IMR-90 (cell line): ENCODE measurements at regions not wholly inside any gene's neighbourhood (a gene's known extent, or its start where the extent isn't known, plus 50 kb on each side); places are given as distances from the start of the nearest gene placed in this dataset.

ENCODE experiments used
- ATAC-seq: fragments of 200-7000 bp; cut with Tn5 transposase; 2 replicates; pipeline ENCODE4 v1.9.1; 2020; ENCODE audit warnings: low read depth, mild to moderate bottlenecking, moderate library complexity
- BruUV-seq: library from RNA; stranded (reverse); fragments of 400-500 nt; replicated peaks from 2 replicates; lab custom pipeline; 2021; lab: Mats Ljungman, UMichigan
- CTCF ChIA-PET: fragments of 300-600 bp; formaldehyde crosslinking; extraction: SDS; loops from one replicate; lab custom pipeline; 2021; ENCODE audit warnings: antibody characterized with exemption; lab: Yijun Ruan, JAX
- POLR2A ChIA-PET: fragments of 300-600 bp; sonication (Branson Sonifier 250); formaldehyde crosslinking; loops from one replicate; lab custom pipeline; 2022; ENCODE audit warnings: antibody characterized with exemption; ENCODE audit not compliant: unreplicated experiment; lab: Charles Lee
- DNase-seq: peaks from one replicate; pipeline ENCODE4 v3.0.0; 2013
- H2AFZ ChIP-seq: replicated peaks from 2 replicates; pipeline ENCODE3; 2013; ENCODE audit warnings: low read length, mild to moderate bottlenecking; ENCODE audit not compliant: poor library complexity
- H2AK5ac ChIP-seq: 2 replicates; pipeline ENCODE4 v1.6.1; 2013; ENCODE audit warnings: low read depth, low read length, inconsistent platforms
- H2AK9ac ChIP-seq: replicated peaks from 2 replicates; pipeline ENCODE3; 2013; ENCODE audit warnings: mild to moderate bottlenecking, low read depth, low read length, moderate library complexity; ENCODE audit not compliant: poor library complexity
- H2BK120ac ChIP-seq: 2 replicates; pipeline ENCODE4 v1.6.1; 2013; ENCODE audit warnings: low read depth, low read length, inconsistent platforms
- H2BK15ac ChIP-seq: 3 replicates; pipeline ENCODE4 v1.6.1; 2013; ENCODE audit warnings: low read depth, low read length, inconsistent platforms
- H2BK20ac ChIP-seq: 2 replicates; pipeline ENCODE4 v1.6.1; 2013; ENCODE audit warnings: low read depth, mild to moderate bottlenecking, inconsistent platforms, low read length, moderate library complexity
- H2BK5ac ChIP-seq: 2 replicates; pipeline ENCODE4 v1.6.1; 2013; ENCODE audit warnings: mild to moderate bottlenecking, low read depth, low read length, inconsistent platforms; ENCODE audit not compliant: poor library complexity, severe bottlenecking
- H3K14ac ChIP-seq: replicated peaks from 2 replicates; pipeline ENCODE4 v1.6.1; 2013; ENCODE audit warnings: low read depth, low read length, inconsistent platforms
- H3K18ac ChIP-seq: 2 replicates; pipeline ENCODE4 v1.6.1; 2013; ENCODE audit warnings: low read depth, low read length, control low read depth
- H3K23ac ChIP-seq: 2 replicates; pipeline ENCODE4 v1.6.1; 2013; ENCODE audit warnings: low read depth, low read length, inconsistent platforms
- H3K27ac ChIP-seq: 2 replicates; pipeline ENCODE4 v1.5.1; 2013; ENCODE audit warnings: mild to moderate bottlenecking, control low read depth, low read length; ENCODE audit not compliant: insufficient read depth
- H3K27me3 ChIP-seq: 2 replicates; pipeline ENCODE4 v1.6.1; 2013; ENCODE audit warnings: low read length; ENCODE audit not compliant: control insufficient read depth, insufficient read depth
- H3K36me3 ChIP-seq: 2 replicates; pipeline ENCODE4 v1.6.1; 2013; ENCODE audit warnings: low read length, mixed read lengths; ENCODE audit not compliant: control insufficient read depth, insufficient read depth
- H3K4ac ChIP-seq: 2 replicates; pipeline ENCODE4 v1.6.1; 2013; ENCODE audit warnings: low read depth, low read length, inconsistent platforms
- H3K4me1 ChIP-seq: 2 replicates; pipeline ENCODE4 v1.6.1; 2013; ENCODE audit warnings: low read length, mixed read lengths; ENCODE audit not compliant: control insufficient read depth, insufficient read depth
- H3K4me2 ChIP-seq: 2 replicates; pipeline ENCODE4 v1.6.1; 2013; ENCODE audit warnings: low read depth, mild to moderate bottlenecking, control low read depth, low read length, moderate library complexity
- H3K4me3 ChIP-seq: 2 replicates; pipeline ENCODE4 v1.5.1; 2013; ENCODE audit warnings: low read depth, mild to moderate bottlenecking, control low read depth, low read length, moderate library complexity; ENCODE audit not compliant: insufficient read depth
- H3K56ac ChIP-seq: 2 replicates; pipeline ENCODE4 v1.6.1; 2013; ENCODE audit warnings: low read length, inconsistent platforms; ENCODE audit not compliant: insufficient read depth; ENCODE audit errors: extremely low read depth
- H3K79me1 ChIP-seq, 2 experiments: 2 replicates each; pipeline ENCODE4 v1.6.1; 2013; ENCODE audit warnings: low read length in 2 of 2, inconsistent platforms in 1 of 2, low read depth in 1 of 2
- H3K9ac ChIP-seq: 2 replicates; pipeline ENCODE4 v1.6.1; 2013; ENCODE audit warnings: low read depth, low read length, control low read depth
- H3K9me1 ChIP-seq: 2 replicates; pipeline ENCODE4 v1.6.1; 2013; ENCODE audit warnings: low read length, inconsistent platforms; ENCODE audit not compliant: insufficient read depth
- H3K9me3 ChIP-seq: 2 replicates; pipeline ENCODE4 v1.6.1; 2013; ENCODE audit warnings: low read length; ENCODE audit not compliant: control insufficient read depth, insufficient read depth
- H4K20me1 ChIP-seq: 2 replicates; pipeline ENCODE4 v1.6.1; 2013; ENCODE audit warnings: low read length, inconsistent platforms; ENCODE audit not compliant: insufficient read depth
- H4K5ac ChIP-seq: 2 replicates; pipeline ENCODE4 v1.6.1; 2013; ENCODE audit warnings: mild to moderate bottlenecking, low read depth, low read length, control low read depth
- H4K8ac ChIP-seq, 2 experiments: 2 replicates each; pipeline ENCODE4 v1.6.1; 2013; ENCODE audit warnings: low read depth in 2 of 2, low read length in 2 of 2, control low read depth in 1 of 2, inconsistent platforms in 1 of 2
- H4K91ac ChIP-seq: 2 replicates; pipeline ENCODE4 v1.6.1; 2013; ENCODE audit warnings: low read depth, low read length, inconsistent platforms; ENCODE audit not compliant: insufficient read depth
- BHLHE40 ChIP-seq: fragments of 150-350 bp; IDR thresholded peaks from 2 replicates; pipeline ENCODE4 v1.6.1; 2016; ENCODE audit warnings: mild to moderate bottlenecking, low read depth, low read length
- MAFK ChIP-seq: IDR thresholded peaks from 2 replicates; pipeline ENCODE4 v1.6.1; 2012; ENCODE audit warnings: low read depth, low read length, improper control_type of control experiment
- NFE2L2 ChIP-seq: fragments of 150-350 bp; IDR thresholded peaks from 2 replicates; pipeline ENCODE4 v1.6.1; 2016; ENCODE audit warnings: low read depth, mild to moderate bottlenecking, low read length
- WGBS, 2 experiments: methylation state at CpG; one replicate each; pipeline versions ENCODE4 v1.1.5 to v1.1.7; 2013; ENCODE audit warnings: missing lambda C conversion rate in 2 of 2; ENCODE audit not compliant: insufficient read length in 1 of 2; ENCODE audit errors: extremely low coverage in 2 of 2; 5-methylcytosine and 5-hydroxymethylcytosine counted together
- dilution Hi-C: fragments of 300-500 bp; cut with HindIII; formaldehyde crosslinking; loops from one replicate; pipeline ENCODE4 v1.14.3; 2018; ENCODE audit warnings: low sequenced_read_pairs; ENCODE audit not compliant: unreplicated experiment
- in situ Hi-C: fragments of 300-500 bp; cut with MboI; formaldehyde crosslinking; loops from 3 replicates; pipeline ENCODE4 v1.14.3; 2019; ENCODE audit warnings: low sequenced_read_pairs, inconsistent platforms, mixed read lengths
- intact Hi-C: fragments of 100-400 bp; cut with micrococcal nuclease; formaldehyde crosslinking; loops from 2 replicates; pipeline ENCODE4 v1.10.0; 2022

GRCh38 chr2:213228638-213229037 is 55.6 kb upstream of the SPAG16 start:
- dilution Hi-C loops: no loop called here
- in situ Hi-C loops: no loop called here

More at GRCh38 chr2:213228638-213229037, 55.6 kb upstream of the SPAG16 start:
- Histone ChIP-seq H3K9me1 (no peaks in the 10 kb centered on the region), H4K8ac (no peak overlapping the region), H3K56ac (no peak overlapping the region), H3K18ac (no peak overlapping the region), H3K4me1 (no peaks in the 10 kb centered on the region), H3K4ac (no peak overlapping the region), H3K23ac (no peak overlapping the region), H3K9me3 (no peaks in the 10 kb centered on the region), H4K91ac (no peak overlapping the region), H4K20me1 (no peaks in the 10 kb centered on the region), H3K27ac (no peak overlapping the region), H2BK15ac (no peak overlapping the region), H3K9ac (no peak overlapping the region), H3K4me2 (no peak overlapping the region), H3K36me3 (no peaks in the 10 kb centered on the region), H3K27me3 (no peaks in the 10 kb centered on the region), H4K5ac (no peak overlapping the region), H2AK9ac (no peak overlapping the region), H3K14ac (no peak overlapping the region), H2BK20ac (no peak overlapping the region), H2AFZ (no peak overlapping the region), H2BK120ac (no peak overlapping the region), H3K4me3 (no peak overlapping the region), H3K79me1 (no peaks in the 10 kb centered on the region), H2AK5ac (no peak overlapping the region), H2BK5ac (no peak overlapping the region)
- ATAC-seq (no peak), DNase-seq (no peak)
- intact Hi-C loops: no loop called here
- no TSS peak for BruUV-seq
- POLR2A ChIA-PET: no interaction called here
- no CpG with 5 or more reads among the region's 1 CpG for WGBS, 2 experiments
- TF ChIP-seq BHLHE40 (no peak), NFE2L2 (no peak), MAFK (peak; percentile 82)
- CTCF ChIA-PET: no interaction called here
